B cell (primary cell): ENCODE measurements at regions not wholly inside any gene's neighbourhood (a gene's known extent, or its start where the extent isn't known, plus 50 kb on each side); places are given as distances from the start of the nearest gene placed in this dataset.

Experiments used
- ATAC-seq: fragments of 200-7000 bp; cut with Tn5 transposase; one replicate; pipeline ENCODE4 v1.10.0; 2021; ENCODE audit warnings: low read depth, mild to moderate bottlenecking, moderate number of reproducible peaks, moderate library complexity
- CTCF ChIA-PET: fragments of 350-600 bp; sonication (Branson Sonifier 250); formaldehyde crosslinking; loops from one replicate; lab custom pipeline; 2021; ENCODE audit warnings: antibody characterized with exemption, inconsistent platforms; lab: Charles Lee
- POLR2A ChIA-PET: fragments of 350-600 bp; sonication (Branson Sonifier 250); formaldehyde crosslinking; loops from one replicate; lab custom pipeline; 2021; ENCODE audit warnings: antibody characterized with exemption; lab: Charles Lee
- DNase-seq: peaks from one replicate; pipeline ENCODE4 v3.0.0; 2013
- H2AFZ ChIP-seq: 2 replicates; pipeline ENCODE4 v1.6.1; 2012; ENCODE audit warnings: mild to moderate bottlenecking, low read depth, low read length; ENCODE audit not compliant: insufficient read depth, poor library complexity, severe bottlenecking
- H3K27ac ChIP-seq, 2 donors: 1 replicate in 1 of 2; 2 replicates in 1 of 2; pipeline ENCODE4 v1.5.1; 2012 to 2013; ENCODE audit warnings: low read length in 2 of 2, mild to moderate bottlenecking in 2 of 2, moderate library complexity in 1 of 2
- H3K27me3 ChIP-seq, 4 experiments: fragments of 200-600 bp in 1 of 4; sonication (generic) in 1 of 4; replicated peaks in 1 of 4; 1 replicate in 2 of 4; 2 replicates in 2 of 4; pipeline versions ENCODE4 v1.6.1 to v1.7.0; 2013 to 2016; ENCODE audit warnings: low read length in 3 of 4, mild to moderate bottlenecking in 2 of 4, mixed read lengths in 1 of 4, moderate library complexity in 1 of 4; ENCODE audit not compliant: insufficient read depth in 4 of 4, control insufficient read depth in 3 of 4; ENCODE audit errors: control extremely low read depth in 1 of 4
- H3K36me3 ChIP-seq, 2 experiments: replicated peaks in 1 of 2; 1 replicate in 1 of 2; 2 replicates in 1 of 2; pipeline versions ENCODE4 v1.6.1 to v1.7.1; 2013; ENCODE audit warnings: low read length in 1 of 2; ENCODE audit not compliant: insufficient read depth in 2 of 2, control insufficient read depth in 1 of 2; ENCODE audit errors: control extremely low read depth in 1 of 2, extremely low read depth in 1 of 2
- H3K4me1 ChIP-seq, 2 donors: fragments of 200-600 bp in 1 of 2; sonication (generic) in 1 of 2; 1 replicate in 1 of 2; 2 replicates in 1 of 2; pipeline versions ENCODE4 v1.5.1 to v1.6.1; 2013 to 2017; ENCODE audit warnings: low read length in 2 of 2; ENCODE audit not compliant: control insufficient read depth in 2 of 2, insufficient read depth in 2 of 2
- H3K4me2 ChIP-seq: replicated peaks from 2 replicates; pipeline ENCODE3; 2012; ENCODE audit warnings: mild to moderate bottlenecking, low read depth, low read length; ENCODE audit not compliant: poor library complexity, severe bottlenecking
- H3K4me3 ChIP-seq, 5 experiments: fragments of 200-600 bp in 1 of 5; sonication (generic) in 1 of 5; 1 replicate in 3 of 5; 2 replicates in 2 of 5; pipeline versions ENCODE4 v1.5.1 to v1.7.0; 2011 to 2016; ENCODE audit warnings: low read length in 4 of 5, mild to moderate bottlenecking in 4 of 5, low read depth in 2 of 5, control low read depth in 1 of 5, moderate library complexity in 1 of 5; ENCODE audit not compliant: insufficient read depth in 1 of 5; ENCODE audit errors: control extremely low read depth in 1 of 5, extremely low read depth in 1 of 5
- H3K79me2 ChIP-seq: fragments of 200-600 bp; sonication (generic); one replicate; pipeline ENCODE4 v1.6.0; 2016; ENCODE audit warnings: low read length; ENCODE audit not compliant: control insufficient read depth, insufficient read depth
- H3K9ac ChIP-seq: fragments of 200-600 bp; sonication (generic); 2 replicates; pipeline ENCODE4 v1.6.1; 2017; ENCODE audit warnings: mild to moderate bottlenecking, low read length, moderate library complexity
- H3K9me3 ChIP-seq, 3 donors: one replicate each; pipeline versions ENCODE4 v1.6.1 to v1.7.1; 2013; ENCODE audit warnings: low read length in 2 of 3; ENCODE audit not compliant: control insufficient read depth in 2 of 3, insufficient read depth in 1 of 3; ENCODE audit errors: control extremely low read depth in 1 of 3
- H4K20me1 ChIP-seq: 2 replicates; pipeline ENCODE4 v1.6.0; 2012; ENCODE audit warnings: mild to moderate bottlenecking, low read length; ENCODE audit not compliant: insufficient read depth, control insufficient read depth, poor library complexity, severe bottlenecking
- H3K27ac Mint-ChIP-seq: one replicate; pipeline ENCODE4 v1.8.0; 2021; ENCODE audit warnings: mixed read lengths
- H3K27me3 Mint-ChIP-seq: one replicate; pipeline ENCODE4 v1.8.0; 2021; ENCODE audit warnings: mixed read lengths
- H3K4me1 Mint-ChIP-seq: one replicate; pipeline ENCODE4 v1.8.0; 2021; ENCODE audit warnings: mixed read lengths
- H3K4me3 Mint-ChIP-seq: one replicate; pipeline ENCODE4 v1.8.0; 2021; ENCODE audit warnings: mixed read lengths
- H3K9me3 Mint-ChIP-seq: one replicate; pipeline ENCODE4 v1.8.0; 2022; ENCODE audit warnings: mixed read lengths; ENCODE audit not compliant: insufficient read depth
- CTCF ChIP-seq: fragments of 200-600 bp; IDR thresholded peaks from one replicate; pipeline ENCODE4 v1.8.0; 2022; ENCODE audit warnings: antibody characterized with exemption, mild to moderate bottlenecking
- EZH2 ChIP-seq: IDR thresholded peaks from 2 replicates; pipeline ENCODE4 v1.6.1; 2012; ENCODE audit warnings: borderline replicate concordance, low read depth, mild to moderate bottlenecking, moderate library complexity, low read length; ENCODE audit not compliant: insufficient read depth, poor library complexity, severe bottlenecking
- WGBS: methylation state at CpG from one replicate; pipeline ENCODE4 v1.1.5; 2013; ENCODE audit warnings: missing lambda C conversion rate; ENCODE audit not compliant: insufficient coverage; 5-methylcytosine and 5-hydroxymethylcytosine counted together
- intact Hi-C: fragments of 100-400 bp; cut with micrococcal nuclease; formaldehyde crosslinking; loops from one replicate; pipeline ENCODE4 v1.10.0; 2022

- Histone ChIP-seq H3K9me3 (no peaks in the 10 kb centered on the region), H3K27me3 (no peaks in the 10 kb centered on the region), H3K79me2 (no peaks in the 10 kb centered on the region), H3K9ac (no peak overlapping the region), H3K36me3 (no peaks in the 10 kb centered on the region), H3K4me1 (no peaks in the 10 kb centered on the region), H2AFZ (no peak overlapping the region), H3K4me3 (no peak overlapping the region), H3K27ac (no peak overlapping the region), H4K20me1 (no peaks in the 10 kb centered on the region), H3K4me2 (no peak overlapping the region)
- intact Hi-C loops, result no loop called here
- ChIA-PET CTCF (no interaction called here), POLR2A (no interaction called here)
- TF ChIP-seq EZH2, result no peak
- TF ChIP-seq CTCF, result no peak
- no peak overlapping the region for H3K4me3 Mint-ChIP-seq
- no peak for ATAC-seq
- H3K27me3 Mint-ChIP-seq, result no peaks in the 10 kb centered on the region
- H3K27ac Mint-ChIP-seq, result no peak overlapping the region
- H3K9me3 Mint-ChIP-seq, result no peaks in the 10 kb centered on the region
- H3K4me1 Mint-ChIP-seq, result no peaks in the 10 kb centered on the region
- no peak for DNase-seq
Measured at GRCh38 chr1:69441496-69441895, 126.2 kb upstream of the LRRC7 start.

GRCh38 chr1:69451196-69451595 lies 116.5 kb upstream of the LRRC7 start:
- H3K9me3 Mint-ChIP-seq, result no peaks in the 10 kb centered on the region
- DNase-seq, result no peak
- H3K4me1 Mint-ChIP-seq, result no peaks in the 10 kb centered on the region
- Histone ChIP-seq H3K27me3 (no peaks in the 10 kb centered on the region), H3K9me3 (peaks cover 0 to 6% (median 0%) of the 10 kb centered on the region in 3 donors), H3K4me2 (no peak overlapping the region), H3K4me1 (no peaks in the 10 kb centered on the region), H4K20me1 (no peaks in the 10 kb centered on the region), H3K4me3 (no peak overlapping the region), H3K79me2 (no peaks in the 10 kb centered on the region), H2AFZ (no peak overlapping the region), H3K9ac (no peak overlapping the region), H3K27ac (no peak overlapping the region), H3K36me3 (no peaks in the 10 kb centered on the region)
- no peaks in the 10 kb centered on the region for H3K27me3 Mint-ChIP-seq
- H3K4me3 Mint-ChIP-seq, result no peak overlapping the region
- 83% methylated on average over 1 of the region's 2 CpGs for WGBS
- ATAC-seq, result no peak
- ChIA-PET POLR2A (no interaction called here), CTCF (no interaction called here)
- TF ChIP-seq CTCF (no peak), EZH2 (no peak)
- no peak overlapping the region for H3K27ac Mint-ChIP-seq
- intact Hi-C loops, result no loop called here
